ENCODE measurements at regions not wholly inside any gene's neighbourhood (a gene's known extent, or its start where the extent isn't known, plus 50 kb on each side); places are given as distances from the start of the nearest gene placed in this dataset.
A peak's percentile ranks its signal among the peaks of the same experiment; 100 is the strongest.

- H3K36me3 ChIP-seq (ENCODE audit: control insufficient read depth in 2 of 2, insufficient read depth in 1 of 2, low read length in 2 of 2), result no peaks in the 10 kb centered on the region
- H3K4me3 ChIP-seq (ENCODE audit: low read depth, low read length), result no peak overlapping the region
- H3K9me3 ChIP-seq (ENCODE audit: control insufficient read depth, insufficient read depth, low read depth, low read length), result no peaks in the 10 kb centered on the region
- TF ChIP-seq ZNF366 (tag by site-specific recombination; conservative IDR thresholded peaks at IDR 0.05) (peak; percentile 91), ZNF76 (tag by site-specific recombination; IDR thresholded peaks at IDR 0.05; ENCODE audit: borderline replicate concordance, low read depth) (no peak), ZFHX2 (tag by site-specific recombination; conservative IDR thresholded peaks at IDR 0.05) (0 out of 2 replicates have a peak, but pooled peaks have one; percentile 18), FEZF1 (tag by site-specific recombination; IDR thresholded peaks at IDR 0.05) (no peak)
- H3K27ac ChIP-seq (ENCODE audit: extremely low read depth, low read depth, low read length), result no peak overlapping the region
- ChIA-PET CTCF (no interaction called here), POLR2A (no interaction called here)
- no peaks in the 10 kb centered on the region for H3K4me1 ChIP-seq (ENCODE audit: control insufficient read depth, insufficient read depth, low read length)
Measured at GRCh38 chr11:33617672-33618350, 82.8 kb downstream of the C11orf91 start.

GRCh38 chr11:33616552-33616951 is 84.1 kb downstream of the C11orf91 start:
- H3K4me3 ChIP-seq (ENCODE audit: low read depth, low read length), result no peak overlapping the region
- no peaks in the 10 kb centered on the region for H3K9me3 ChIP-seq (ENCODE audit: control insufficient read depth, insufficient read depth, low read depth, low read length)
- no peaks in the 10 kb centered on the region for H3K36me3 ChIP-seq (ENCODE audit: control insufficient read depth in 2 of 2, insufficient read depth in 1 of 2, low read length in 2 of 2)
- ChIA-PET CTCF (interaction anchor here (0.6 kb wide), 1 partner anchor 40 kb away, joined by 3 read pairs; no protein-coding TSS in a partner anchor), POLR2A (no interaction called here)
- TF ChIP-seq ZNF48 (tag by site-specific recombination; IDR thresholded peaks at IDR 0.05) (no peak), ZFP37 (tag by site-specific recombination; IDR thresholded peaks at IDR 0.05) (no peak), ZNF518A (tag by site-specific recombination; conservative IDR thresholded peaks at IDR 0.05; ENCODE audit: low read depth) (no peak), SALL2 (tag by site-specific recombination; IDR thresholded peaks at IDR 0.05; ENCODE audit: borderline replicate concordance) (no peak), ZSCAN4 (tag by site-specific recombination; IDR thresholded peaks at IDR 0.05) (no peak)
- H3K4me1 ChIP-seq (ENCODE audit: control insufficient read depth, insufficient read depth, low read length), result no peaks in the 10 kb centered on the region
- H3K27ac ChIP-seq (ENCODE audit: extremely low read depth, low read depth, low read length), result no peak overlapping the region

- POLR2A ChIA-PET, result no interaction called here
- H3K27ac ChIP-seq (ENCODE audit: extremely low read depth, low read depth, low read length), result no peak overlapping the region
- no peaks in the 10 kb centered on the region for H3K9me3 ChIP-seq (ENCODE audit: control insufficient read depth, insufficient read depth, low read depth, low read length)
- H3K4me1 ChIP-seq (ENCODE audit: control insufficient read depth, insufficient read depth, low read length), result no peaks in the 10 kb centered on the region
- no peak overlapping the region for H3K4me3 ChIP-seq (ENCODE audit: low read depth, low read length)
- CTCF ChIA-PET, result no interaction called here
- H3K36me3 ChIP-seq (ENCODE audit: control insufficient read depth in 2 of 2, insufficient read depth in 1 of 2, low read length in 2 of 2), result no peaks in the 10 kb centered on the region
- TF ChIP-seq ZNF140 (tag by site-specific recombination; IDR thresholded peaks at IDR 0.05) (no peak), ZNF501 (tag by site-specific recombination; IDR thresholded peaks at IDR 0.05) (no peak), ZNF354C (tag by site-specific recombination; IDR thresholded peaks at IDR 0.05; ENCODE audit: borderline replicate concordance, low read depth) (no peak), ZBTB11 (tag by site-specific recombination; conservative IDR thresholded peaks at IDR 0.05; ENCODE audit: low read depth) (no peak), ZNF596 (tag by site-specific recombination; IDR thresholded peaks at IDR 0.05) (no peak), ZNF2 (tag by site-specific recombination; IDR thresholded peaks at IDR 0.05) (no peak), ZNF174 (tag by site-specific recombination; IDR thresholded peaks at IDR 0.05) (no peak), ZNF548 (tag by site-specific recombination; IDR thresholded peaks at IDR 0.05) (no peak), ZNF561 (tag by site-specific recombination; IDR thresholded peaks at IDR 0.05; ENCODE audit: borderline replicate concordance) (no peak), ZNF266 (tag by site-specific recombination; IDR thresholded peaks at IDR 0.05; ENCODE audit: low read depth) (no peak), ZNF76 (tag by site-specific recombination; IDR thresholded peaks at IDR 0.05; ENCODE audit: borderline replicate concordance, low read depth) (no peak), KLF16 (tag by site-specific recombination; IDR thresholded peaks at IDR 0.05) (no peak)
Measured at GRCh38 chr11:33615751-33616150, 84.9 kb downstream of the C11orf91 start.

Data from HEK293 (cell line).